Hepatocyte (in vitro differentiated cells): ENCODE measurements at regions not wholly inside any gene's neighbourhood (a gene's known extent, or its start where the extent isn't known, plus 50 kb on each side); places are given as distances from the start of the nearest gene placed in this dataset.

Experiments used
- EZH2phosphoT487 ChIP-seq: fragments of 200-600 bp; sonication (generic); IDR thresholded peaks from one replicate; pipeline ENCODE4 v1.6.1; 2018; ENCODE audit warnings: antibody characterized with exemption, mild to moderate bottlenecking, low read depth, moderate library complexity; ENCODE audit not compliant: unreplicated experiment, severe bottlenecking
- TF ChIP-seq, protein P1 (sequence below): fragments of 200-600 bp; sonication (generic); IDR thresholded peaks from 2 replicates; pipeline ENCODE4 v1.5.1; 2016; ENCODE audit warnings: antibody characterized with exemption, mild to moderate bottlenecking; ENCODE audit not compliant: poor library complexity

DNA sequence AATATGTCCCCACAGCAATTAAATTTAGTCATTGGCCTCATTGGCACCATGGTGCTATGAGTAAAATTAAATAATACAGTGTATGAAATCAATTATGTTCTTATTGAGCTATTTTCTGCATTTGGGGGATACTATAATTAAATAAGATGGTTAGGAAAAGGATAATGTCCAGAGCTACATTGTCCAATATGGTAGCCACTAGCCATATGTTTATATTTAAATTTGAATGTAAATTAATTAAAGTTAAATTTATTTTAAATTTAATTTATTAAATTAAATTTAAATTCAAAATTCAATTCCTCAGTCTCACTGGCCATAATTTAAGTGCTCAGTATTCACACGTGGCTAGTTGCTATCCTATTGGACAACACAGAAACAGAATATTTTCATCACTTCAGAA, 115.7 kb downstream of the SPATA31D1 start:
- TF ChIP-seq, protein P1, sequence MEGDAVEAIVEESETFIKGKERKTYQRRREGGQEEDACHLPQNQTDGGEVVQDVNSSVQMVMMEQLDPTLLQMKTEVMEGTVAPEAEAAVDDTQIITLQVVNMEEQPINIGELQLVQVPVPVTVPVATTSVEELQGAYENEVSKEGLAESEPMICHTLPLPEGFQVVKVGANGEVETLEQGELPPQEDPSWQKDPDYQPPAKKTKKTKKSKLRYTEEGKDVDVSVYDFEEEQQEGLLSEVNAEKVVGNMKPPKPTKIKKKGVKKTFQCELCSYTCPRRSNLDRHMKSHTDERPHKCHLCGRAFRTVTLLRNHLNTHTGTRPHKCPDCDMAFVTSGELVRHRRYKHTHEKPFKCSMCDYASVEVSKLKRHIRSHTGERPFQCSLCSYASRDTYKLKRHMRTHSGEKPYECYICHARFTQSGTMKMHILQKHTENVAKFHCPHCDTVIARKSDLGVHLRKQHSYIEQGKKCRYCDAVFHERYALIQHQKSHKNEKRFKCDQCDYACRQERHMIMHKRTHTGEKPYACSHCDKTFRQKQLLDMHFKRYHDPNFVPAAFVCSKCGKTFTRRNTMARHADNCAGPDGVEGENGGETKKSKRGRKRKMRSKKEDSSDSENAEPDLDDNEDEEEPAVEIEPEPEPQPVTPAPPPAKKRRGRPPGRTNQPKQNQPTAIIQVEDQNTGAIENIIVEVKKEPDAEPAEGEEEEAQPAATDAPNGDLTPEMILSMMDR = no peak
- no peak for TF ChIP-seq EZH2phosphoT487
